GM11168 (cell line): ENCODE measurements at regions not wholly inside any gene's neighbourhood (a gene's known extent, or its start where the extent isn't known, plus 50 kb on each side); places are given as distances from the start of the nearest gene placed in this dataset.

ENCODE experiments used
- in situ Hi-C: fragments of 300-500 bp; cut with MboI; formaldehyde crosslinking; loops from one replicate; pipeline ENCODE4 v1.12.0; 2022; ENCODE audit warnings: low sequenced_read_pairs; ENCODE audit not compliant: unreplicated experiment

GRCh38 chr15:95715906-95716656, 614.4 kb upstream of the NR2F2 start:
- in situ Hi-C loops, result no loop called here

- in situ Hi-C loops, result no loop called here
These were observed 613.8 kb upstream of the NR2F2 start for GRCh38 chr15:95716708-95717107.

GRCh38 chr15:95718441-95718840, 612.1 kb upstream of the NR2F2 start:
- in situ Hi-C loops, result no loop called here

- in situ Hi-C loops, result no loop called here
These were observed 605.4 kb upstream of the NR2F2 start for GRCh38 chr15:95724908-95725633.

- in situ Hi-C loops, result no loop called here
These were observed 603.6 kb upstream of the NR2F2 start for GRCh38 chr15:95726891-95727290.

GRCh38 chr15:95733931-95734330, 596.6 kb upstream of the NR2F2 start:
- in situ Hi-C loops, result no loop called here

GRCh38 chr15:95734422-95735316, 595.8 kb upstream of the NR2F2 start:
- in situ Hi-C loops, result no loop called here

GRCh38 chr15:95737060-95737459, 593.4 kb upstream of the NR2F2 start:
- in situ Hi-C loops, result no loop called here

GRCh38 chr15:95739131-95739530, 591.4 kb upstream of the NR2F2 start:
- in situ Hi-C loops, result no loop called here

- in situ Hi-C loops, result no loop called here
These were observed 588.7 kb upstream of the NR2F2 start for GRCh38 chr15:95741830-95742229.

GRCh38 chr15:95742256-95742655, 588.2 kb upstream of the NR2F2 start:
- in situ Hi-C loops, result no loop called here

- in situ Hi-C loops, result no loop called here
These were observed 587.7 kb upstream of the NR2F2 start for GRCh38 chr15:95742836-95743235.

GRCh38 chr15:95757171-95757570, 573.3 kb upstream of the NR2F2 start:
- in situ Hi-C loops, result no loop called here

GRCh38 chr15:95758451-95758850, 572.0 kb upstream of the NR2F2 start:
- in situ Hi-C loops, result no loop called here

- in situ Hi-C loops, result no loop called here
These were observed 571.6 kb upstream of the NR2F2 start for GRCh38 chr15:95758851-95759250.

- in situ Hi-C loops, result no loop called here
These were observed 570.0 kb upstream of the NR2F2 start for GRCh38 chr15:95760508-95760907.

GRCh38 chr15:95761501-95762165, 568.9 kb upstream of the NR2F2 start:
- in situ Hi-C loops, result no loop called here

GRCh38 chr15:95763426-95763825, 567.1 kb upstream of the NR2F2 start:
- in situ Hi-C loops, result no loop called here

GRCh38 chr15:95765161-95765560, 565.3 kb upstream of the NR2F2 start:
- in situ Hi-C loops, result no loop called here

- in situ Hi-C loops, result no loop called here
These were observed 560.3 kb upstream of the NR2F2 start for GRCh38 chr15:95770196-95770595.
